ENCODE measurements at regions not wholly inside any gene's neighbourhood (a gene's known extent, or its start where the extent isn't known, plus 50 kb on each side); places are given as distances from the start of the nearest gene placed in this dataset.

DNA sequence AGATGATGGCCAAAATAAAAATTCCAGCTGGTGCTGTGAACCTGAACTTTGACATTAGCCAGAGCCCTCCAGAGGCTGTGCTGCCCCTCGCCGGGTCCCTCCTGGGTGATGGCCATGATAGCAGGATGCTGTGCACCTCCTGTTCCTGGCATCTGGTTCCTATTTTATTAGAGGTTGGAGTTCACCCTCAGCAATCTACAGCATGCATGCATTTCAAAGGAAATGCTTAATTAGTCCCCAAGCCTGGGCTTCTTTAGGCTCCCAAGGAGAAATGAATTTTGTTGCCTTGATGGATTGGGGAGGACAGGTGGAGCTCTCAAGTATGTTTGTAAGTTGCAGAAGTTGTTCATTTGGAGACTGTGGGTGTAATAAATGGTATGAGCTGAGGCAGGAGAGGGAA lies 166.9 kb downstream of the GLI2 start:
- DNase-seq: no peak

DNA sequence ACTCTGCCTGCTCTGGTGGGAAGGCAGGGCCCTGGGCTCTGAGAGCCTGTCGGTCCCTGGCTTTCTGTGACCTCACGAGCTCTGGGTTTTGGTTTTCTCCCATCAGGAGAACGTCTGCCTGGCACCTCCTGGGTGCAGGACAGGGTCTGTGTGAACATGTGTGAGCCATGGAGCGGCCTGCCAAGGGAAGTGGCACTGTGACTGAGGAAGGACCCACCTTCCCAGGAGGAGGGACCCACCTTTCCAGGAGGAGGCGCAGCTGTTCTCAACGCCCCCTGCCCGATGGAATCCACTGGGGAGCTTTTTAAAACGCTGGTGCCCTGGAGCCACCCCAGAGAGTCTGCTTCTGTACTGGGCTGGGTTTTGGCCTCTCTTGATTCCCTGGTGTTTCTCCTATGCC lies 168.7 kb downstream of the GLI2 start:
- no peak for DNase-seq

- DNase-seq: no peak
Measured at GRCh38 chr2:120904830-120905234, 169.2 kb downstream of the GLI2 start.

- DNase-seq: no peak
Measured at GRCh38 chr2:120905298-120905697, 169.6 kb downstream of the GLI2 start.

- DNase-seq: no peak
Measured at GRCh38 chr2:120905824-120906571, 170.3 kb downstream of the GLI2 start.

DNA sequence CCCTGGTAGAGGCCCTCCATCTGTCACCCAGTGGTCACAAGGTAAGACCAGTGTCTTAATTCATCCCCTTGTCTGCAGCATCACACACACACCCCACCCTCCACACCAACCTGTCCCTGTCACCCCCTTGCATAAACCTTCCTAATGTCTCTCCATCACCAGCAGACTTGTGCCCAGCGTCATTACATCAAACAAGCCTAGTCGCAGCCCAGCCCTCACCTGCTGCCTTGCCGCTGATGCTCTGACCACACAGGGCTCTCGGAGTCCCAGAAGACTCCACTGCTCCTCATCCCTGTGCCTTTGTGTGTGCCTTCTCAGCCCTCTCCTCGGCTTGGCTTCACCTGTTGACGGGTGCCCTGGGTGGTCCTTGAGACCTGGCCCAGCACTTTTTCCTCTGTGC lies 171.2 kb downstream of the GLI2 start:
- no peak for DNase-seq

GRCh38 chr2:120907822-120908221 lies 172.2 kb downstream of the GLI2 start:
- DNase-seq: no peak

DNA sequence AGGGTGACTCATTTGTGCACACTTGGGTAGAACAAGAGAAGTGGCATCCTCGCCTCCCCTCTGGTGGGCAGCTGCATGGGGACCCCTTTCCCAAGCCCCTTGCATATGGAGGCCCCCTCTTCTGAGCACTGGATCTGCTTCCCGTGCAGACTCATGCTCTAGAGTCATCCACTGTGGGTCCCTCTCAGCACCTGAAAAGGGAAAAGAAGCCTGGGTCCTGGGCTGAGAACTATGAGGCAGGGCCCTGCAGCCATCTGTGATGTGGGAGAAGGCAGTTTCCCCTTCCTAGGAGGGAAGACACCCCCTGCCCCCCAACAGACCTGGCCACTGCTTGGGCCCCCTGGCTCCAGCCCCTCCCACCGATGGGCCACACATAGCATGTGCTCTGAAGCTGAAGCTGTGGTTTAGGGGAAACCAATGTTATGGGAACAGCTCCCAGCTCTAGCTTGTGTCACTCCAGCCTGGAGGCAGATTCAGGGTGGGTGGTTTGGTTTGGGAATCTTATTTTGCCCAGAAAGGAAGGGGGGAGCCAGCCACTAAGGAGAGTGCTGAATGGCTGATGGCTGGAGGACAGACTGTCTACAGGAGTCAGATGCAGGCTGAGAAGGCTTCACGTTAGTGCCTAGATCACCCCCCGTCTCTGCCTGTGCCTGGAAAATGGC lies 172.8 kb downstream of the GLI2 start:
- no peak for DNase-seq

- DNase-seq: no peak
Measured at GRCh38 chr2:120909102-120909501, 173.4 kb downstream of the GLI2 start.

DNA sequence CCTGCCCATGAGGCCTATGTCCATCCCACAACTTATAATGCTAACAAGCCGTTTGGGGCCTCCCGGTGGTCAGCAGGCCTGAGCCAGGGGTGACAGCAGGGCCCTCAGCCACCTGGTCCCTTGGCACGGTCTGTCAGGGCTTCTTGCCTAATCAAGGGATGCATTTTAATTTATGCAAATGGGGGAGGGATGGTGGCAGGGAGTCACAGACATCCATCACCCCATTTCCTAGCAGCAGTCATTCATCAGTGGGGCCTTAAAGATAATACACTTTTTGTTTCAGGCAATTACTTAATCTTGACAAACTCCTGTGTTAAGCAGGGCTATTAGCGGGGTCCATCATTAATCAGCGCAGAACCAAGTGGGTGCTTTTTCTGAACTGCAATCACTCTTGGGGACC lies 174.5 kb downstream of the GLI2 start:
- DNase-seq: peak in 1 of 3 experiments; percentile 9

GRCh38 chr2:120910956-120911951 lies 175.6 kb downstream of the GLI2 start:
- DNase-seq: no peak

DNA sequence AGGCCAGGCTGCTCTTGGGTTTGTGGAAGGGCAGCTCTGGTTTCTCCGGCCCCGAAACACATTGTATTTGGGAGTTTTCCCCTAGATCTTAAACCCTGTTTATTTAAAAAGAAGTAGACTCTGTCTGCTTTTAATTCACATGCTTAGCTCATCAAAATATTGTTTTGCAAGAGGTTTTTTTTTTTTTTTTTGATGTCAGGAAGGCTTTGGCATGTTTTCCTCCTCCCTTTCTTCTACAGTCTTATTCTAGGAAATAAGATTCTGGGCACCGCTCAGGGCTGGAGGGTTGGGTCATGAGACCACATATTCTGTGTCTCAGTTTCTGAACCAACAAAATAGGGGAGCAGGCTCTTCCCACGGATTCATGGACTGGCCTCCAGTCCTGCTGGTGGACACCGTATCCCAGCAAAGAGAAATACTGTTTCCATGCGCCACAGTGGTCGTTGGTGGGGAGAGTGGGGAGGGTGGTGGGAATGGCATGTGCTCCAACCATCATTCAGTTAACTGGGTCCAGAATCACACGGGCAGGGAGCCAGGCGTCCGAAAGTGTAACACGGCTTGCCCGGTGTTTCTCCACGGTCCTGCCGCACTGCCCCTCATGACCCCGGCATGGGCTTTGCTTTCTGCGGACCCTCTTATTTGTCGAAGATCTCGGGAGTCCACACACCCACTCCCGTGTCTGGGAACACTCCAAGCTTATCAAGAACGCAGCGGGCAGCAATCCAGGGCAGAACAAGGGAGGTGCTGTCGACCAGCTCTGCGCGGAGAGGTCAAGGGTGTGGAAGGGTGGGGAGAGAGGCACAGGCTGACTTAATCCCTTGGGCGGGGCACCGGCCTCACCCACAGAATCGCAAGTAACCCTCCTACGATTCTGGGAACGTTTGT lies 176.7 kb downstream of the GLI2 start:
- no peak for DNase-seq

DNA sequence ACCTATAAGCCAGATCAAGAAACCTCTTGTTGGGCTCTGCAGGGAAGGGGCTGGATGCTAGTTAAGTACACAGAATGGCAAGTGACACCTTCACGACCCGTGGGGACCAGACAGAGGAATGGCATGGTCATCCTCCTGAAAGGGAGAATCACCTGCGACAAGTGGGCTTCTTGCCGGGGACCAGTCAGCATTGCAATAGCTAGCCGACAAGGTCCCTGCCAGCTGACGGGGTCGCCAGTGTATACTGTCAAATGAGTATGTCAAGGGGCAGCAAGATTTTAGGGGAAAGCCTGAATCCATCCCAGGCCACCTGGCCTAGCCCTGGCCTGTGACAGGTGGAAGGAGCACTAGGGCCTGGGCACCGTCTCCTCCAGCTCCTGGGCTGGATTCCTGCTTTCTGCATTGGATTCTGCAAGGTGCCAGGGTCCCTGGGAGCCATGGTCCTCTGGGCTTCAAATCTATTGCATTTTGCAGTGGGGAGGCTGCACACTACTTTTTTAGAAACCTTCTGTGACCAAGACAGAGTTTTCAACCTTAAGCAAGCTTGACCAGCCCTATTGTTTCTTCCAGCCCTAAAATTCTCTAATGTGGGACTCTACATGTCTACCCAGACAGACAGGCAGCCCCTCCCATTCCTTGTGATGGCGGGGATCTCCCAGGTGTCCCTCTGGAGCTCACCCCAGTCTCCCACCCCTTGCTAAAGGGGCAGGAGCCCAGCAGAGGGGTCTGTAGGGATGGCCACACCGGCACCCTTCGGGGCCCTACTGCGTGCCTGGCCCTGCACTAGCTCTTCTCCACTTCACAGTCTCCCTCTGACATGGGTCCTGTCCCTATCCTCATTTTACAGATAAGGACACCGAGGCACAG lies 178.5 kb downstream of the GLI2 start:
- DNase-seq: no peak

- DNase-seq: no peak
Measured at GRCh38 chr2:120914839-120915521, 179.3 kb downstream of the GLI2 start.

- no peak for DNase-seq
Measured at GRCh38 chr2:120915670-120916069, 180.0 kb downstream of the GLI2 start.

DNA sequence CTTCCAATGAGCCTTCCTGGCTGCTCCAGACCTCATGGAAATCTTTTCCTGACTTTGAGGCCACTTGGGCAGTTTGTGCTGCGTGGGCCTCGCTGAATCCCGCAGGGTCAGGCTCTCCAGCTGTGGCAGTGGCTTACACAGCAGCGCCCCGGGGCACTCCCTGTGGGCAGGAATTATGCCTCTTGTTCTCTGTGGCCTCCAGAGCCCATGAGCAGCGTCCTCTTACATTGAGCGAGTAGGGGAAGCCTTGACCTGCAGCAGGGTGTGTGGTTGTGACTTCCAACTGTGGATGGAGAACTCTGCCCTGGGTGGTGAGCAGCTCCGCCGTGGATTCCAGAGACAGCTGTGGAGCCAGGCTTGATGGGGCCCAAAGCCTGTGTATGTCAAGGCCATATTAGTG lies 180.8 kb downstream of the GLI2 start:
- DNase-seq: no peak

DNA sequence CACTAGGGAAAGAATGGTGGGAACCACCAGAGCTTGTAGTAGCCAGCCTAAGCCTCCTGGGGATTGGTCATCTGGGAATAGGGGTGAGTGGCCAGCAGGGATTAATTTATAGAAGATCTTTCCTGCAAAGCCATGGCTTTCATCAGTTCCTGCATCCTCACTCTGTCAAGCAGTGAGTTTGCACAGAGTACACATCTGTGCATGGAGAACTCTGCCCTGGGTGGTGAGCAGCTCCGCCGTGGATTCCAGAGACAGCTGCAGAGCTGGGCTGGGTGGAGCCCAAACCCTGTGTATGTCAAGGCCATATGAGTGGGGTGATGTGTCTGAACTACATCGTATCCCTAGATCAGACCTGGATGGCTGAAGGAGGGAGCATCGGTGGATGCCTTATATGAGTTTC lies 182.2 kb downstream of the GLI2 start:
- no peak for DNase-seq

DNA sequence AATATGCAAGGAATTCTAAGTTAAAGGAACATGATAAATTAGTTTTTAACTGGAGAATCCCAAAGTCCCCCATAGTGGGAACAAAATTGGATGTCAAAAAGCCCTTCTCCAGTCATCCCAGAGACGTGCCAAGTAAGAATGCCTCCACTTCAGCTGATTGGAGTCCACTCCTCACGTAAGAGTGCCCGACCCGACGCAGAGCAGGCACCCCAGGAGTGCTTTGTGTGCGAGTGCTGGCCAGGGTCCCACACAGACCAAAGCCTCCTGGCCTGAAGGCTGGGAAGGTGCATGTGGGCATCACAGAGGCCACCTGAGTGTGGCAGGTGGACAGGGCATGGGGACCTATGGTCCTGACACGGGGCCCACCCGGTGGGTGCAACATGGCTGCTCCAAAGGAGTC lies 183.5 kb downstream of the GLI2 start:
- DNase-seq: no peak

GRCh38 chr2:120919771-120920453 lies 184.2 kb downstream of the GLI2 start:
- no peak for DNase-seq
